Gastrocnemius medialis (tissue), 4 donors: ENCODE measurements at regions not wholly inside any gene's neighbourhood (a gene's known extent, or its start where the extent isn't known, plus 50 kb on each side); places are given as distances from the start of the nearest gene placed in this dataset.

Source experiments
- ATAC-seq, 2 donors: fragments of 150-250 bp; one replicate each; pipeline ENCODE4 v1.9.1; 2016
- DNase-seq, 2 donors: peaks; one replicate each; pipeline ENCODE4 v3.0.0-alpha.2; 2019
- H3K27ac ChIP-seq, 4 donors: fragments of 200-600 bp; sonication (generic); 1 replicate in 1 of 4; 2 replicates in 3 of 4; pipeline ENCODE4 v1.5.1; 2016 to 2018; ENCODE audit warnings: mild to moderate bottlenecking in 2 of 4, moderate library complexity in 1 of 4
- H3K27me3 ChIP-seq, 3 donors: fragments of 200-600 bp; sonication (generic) in 2 of 3; 1 replicate in 1 of 3; 2 replicates in 2 of 3; pipeline versions ENCODE4 v1.5.1 to v1.6.0; 2016 to 2019; ENCODE audit warnings: mild to moderate bottlenecking in 1 of 3, moderate library complexity in 1 of 3
- H3K36me3 ChIP-seq, 2 donors: fragments of 200-600 bp; sonication (generic) in 1 of 2; one replicate each; pipeline ENCODE4 v1.5.1; 2017 to 2018
- H3K4me1 ChIP-seq, 2 donors: fragments of 200-600 bp; sonication (generic) in 1 of 2; one replicate each; pipeline ENCODE4 v1.5.1; 2016 to 2017; ENCODE audit warnings: mild to moderate bottlenecking in 2 of 2
- H3K4me3 ChIP-seq, 4 donors: fragments of 200-600 bp; sonication (generic) in 3 of 4; 1 replicate in 1 of 4; 2 replicates in 3 of 4; pipeline ENCODE4 v1.5.1; 2016 to 2019; ENCODE audit warnings: mild to moderate bottlenecking in 2 of 4
- H3K9me3 ChIP-seq, 3 donors: fragments of 200-600 bp; sonication (generic) in 2 of 3; 1 replicate in 1 of 3; 2 replicates in 2 of 3; pipeline ENCODE4 v1.5.1; 2016 to 2019
- POLR2A ChIP-seq, 2 donors: fragments of 450-650 bp; IDR thresholded peaks; one replicate each; pipeline ENCODE4 v1.6.1; 2017; ENCODE audit warnings: antibody characterized with exemption in 2 of 2, mild to moderate bottlenecking in 2 of 2, moderate library complexity in 2 of 2
- in situ Hi-C, 4 donors: fragments of 200-750 bp; cut with MboI; loops; one replicate each; pipeline versions ENCODE4 v1.15.0 to v1.8.0; 2017; ENCODE audit warnings: low sequenced_read_pairs in 4 of 4
- intact Hi-C: fragments of 100-400 bp; cut with DNase I; formaldehyde crosslinking; loops from one replicate; pipeline ENCODE4 v1.15.1; 2023; ENCODE audit warnings: low total_unique reads
- TF ChIP-seq, protein P1 (sequence below), 5 experiments: fragments of 450-650 bp in 3 of 5; fragments of 200-600 bp in 2 of 5; sonication (generic) in 2 of 5; IDR thresholded peaks in 4 of 5; conservative IDR thresholded peaks in 1 of 5; 1 replicate in 4 of 5; 2 replicates in 1 of 5; pipeline ENCODE4 v1.5.1; 2016 to 2019; ENCODE audit warnings: antibody characterized with exemption in 5 of 5, mild to moderate bottlenecking in 3 of 5, moderate library complexity in 3 of 5

DNA sequence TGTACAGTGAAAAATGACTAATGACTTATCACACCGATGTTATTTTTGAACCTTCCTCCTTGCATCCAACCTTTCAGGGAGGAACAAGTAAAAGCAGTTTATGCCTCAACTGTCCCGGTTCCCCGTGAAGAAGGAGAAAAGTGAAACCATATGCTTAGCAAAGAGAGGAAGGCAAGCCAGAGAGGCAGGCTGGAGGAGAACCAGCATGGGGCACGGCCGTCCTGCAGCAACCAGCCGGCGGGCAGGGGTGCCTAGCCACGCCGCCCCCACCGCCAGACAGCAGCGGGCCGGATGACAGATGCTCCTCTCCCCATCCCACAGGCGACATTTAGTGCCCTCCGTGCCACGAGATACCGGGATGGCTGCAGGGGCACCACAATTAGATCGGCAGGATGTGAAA lies 421.4 kb upstream of the MGMT start:
- DNase-seq (no peak), ATAC-seq (no peak)
- TF ChIP-seq, protein P1, sequence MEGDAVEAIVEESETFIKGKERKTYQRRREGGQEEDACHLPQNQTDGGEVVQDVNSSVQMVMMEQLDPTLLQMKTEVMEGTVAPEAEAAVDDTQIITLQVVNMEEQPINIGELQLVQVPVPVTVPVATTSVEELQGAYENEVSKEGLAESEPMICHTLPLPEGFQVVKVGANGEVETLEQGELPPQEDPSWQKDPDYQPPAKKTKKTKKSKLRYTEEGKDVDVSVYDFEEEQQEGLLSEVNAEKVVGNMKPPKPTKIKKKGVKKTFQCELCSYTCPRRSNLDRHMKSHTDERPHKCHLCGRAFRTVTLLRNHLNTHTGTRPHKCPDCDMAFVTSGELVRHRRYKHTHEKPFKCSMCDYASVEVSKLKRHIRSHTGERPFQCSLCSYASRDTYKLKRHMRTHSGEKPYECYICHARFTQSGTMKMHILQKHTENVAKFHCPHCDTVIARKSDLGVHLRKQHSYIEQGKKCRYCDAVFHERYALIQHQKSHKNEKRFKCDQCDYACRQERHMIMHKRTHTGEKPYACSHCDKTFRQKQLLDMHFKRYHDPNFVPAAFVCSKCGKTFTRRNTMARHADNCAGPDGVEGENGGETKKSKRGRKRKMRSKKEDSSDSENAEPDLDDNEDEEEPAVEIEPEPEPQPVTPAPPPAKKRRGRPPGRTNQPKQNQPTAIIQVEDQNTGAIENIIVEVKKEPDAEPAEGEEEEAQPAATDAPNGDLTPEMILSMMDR (IDR thresholded peaks at IDR 0.05 in 4 of 5, conservative IDR thresholded peaks at IDR 0.05 in 1 of 5), result no peak
- no peak for TF ChIP-seq POLR2A (IDR thresholded peaks at IDR 0.05)
- in situ Hi-C loops, result loop anchor here in 3 of 4 donors (25.0 kb wide), 3 partner anchors 917 to 1067 kb away; partner anchors contain the start of genes C10orf143 (in 1 of the 3) and EBF3 (in 1 of the 3)
- intact Hi-C loops, result no loop called here
- Histone ChIP-seq H3K4me3 (peak overlapping the region; percentile 32 to 46 (median 35)), H3K4me1 (no peaks in the 10 kb centered on the region), H3K9me3 (no peaks in the 10 kb centered on the region), H3K36me3 (no peaks in the 10 kb centered on the region), H3K27ac (no peak overlapping the region), H3K27me3 (peaks cover 0 to 8% (median 0%) of the 10 kb centered on the region in 3 donors)

GRCh38 chr10:129046065-129046681 lies 420.9 kb upstream of the MGMT start:
- Histone ChIP-seq H3K4me3 (peak overlapping the region; percentile 32 to 46 (median 35)), H3K9me3 (no peaks in the 10 kb centered on the region), H3K36me3 (no peaks in the 10 kb centered on the region), H3K27ac (peak overlapping the region in 2 of 4 donors; percentile 34 to 43), H3K4me1 (no peaks in the 10 kb centered on the region), H3K27me3 (peaks cover 0 to 8% (median 0%) of the 10 kb centered on the region in 3 donors)
- in situ Hi-C loops (loop anchor here in 3 of 4 donors (25.0 kb wide), 3 partner anchors 916 to 1066 kb away; partner anchors contain the start of genes C10orf143 (in 1 of the 3) and EBF3 (in 1 of the 3)), intact Hi-C loops (no loop called here)
- peak in 1 of 2 donors; percentile 58 for ATAC-seq
- no peak for DNase-seq
- no peak for TF ChIP-seq POLR2A (IDR thresholded peaks at IDR 0.05)
- TF ChIP-seq, protein P1 (IDR thresholded peaks at IDR 0.05 in 4 of 5, conservative IDR thresholded peaks at IDR 0.05 in 1 of 5), result no peak

DNA sequence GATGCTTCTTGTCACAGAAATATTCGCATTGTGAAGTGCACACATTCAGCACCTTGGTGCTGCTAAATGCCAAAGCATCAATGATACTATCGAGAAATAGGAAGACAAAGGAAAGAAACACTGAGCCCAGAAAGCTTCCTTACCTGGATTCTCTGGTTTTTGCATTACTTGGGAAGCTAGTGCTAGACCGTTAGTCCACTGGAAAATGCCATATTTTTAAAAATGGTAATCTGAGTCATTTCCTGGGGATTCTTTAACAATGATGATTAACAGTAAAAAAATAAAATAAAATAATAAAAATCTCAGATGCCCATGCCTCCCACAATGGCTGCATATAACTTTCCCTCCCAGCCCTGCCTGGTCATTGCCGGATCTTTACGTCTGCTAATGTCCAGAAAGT lies 420.1 kb upstream of the MGMT start:
- intact Hi-C loops, result no loop called here
- Histone ChIP-seq H3K36me3 (no peaks in the 10 kb centered on the region), H3K4me3 (peak overlapping the region in 3 of 4 donors; percentile 19 to 35 (median 32)), H3K27me3 (peaks cover 0 to 8% (median 0%) of the 10 kb centered on the region in 3 donors), H3K4me1 (no peaks in the 10 kb centered on the region), H3K27ac (peak overlapping the region in 1 of 4 donors; percentile 34), H3K9me3 (no peaks in the 10 kb centered on the region)
- ATAC-seq, result no peak
- TF ChIP-seq, protein P1 (IDR thresholded peaks at IDR 0.05 in 4 of 5, conservative IDR thresholded peaks at IDR 0.05 in 1 of 5), result no peak
- TF ChIP-seq POLR2A (IDR thresholded peaks at IDR 0.05), result no peak
- in situ Hi-C loops, result loop anchor here in 3 of 4 donors (25.0 kb wide), 3 partner anchors 915 to 1065 kb away; partner anchors contain the start of genes C10orf143 (in 1 of the 3) and EBF3 (in 1 of the 3)
- no peak for DNase-seq

GRCh38 chr10:129047600-129047999 lies 419.4 kb upstream of the MGMT start:
- Histone ChIP-seq H3K36me3 (no peaks in the 10 kb centered on the region), H3K4me1 (no peaks in the 10 kb centered on the region), H3K27me3 (peaks cover 0 to 8% (median 0%) of the 10 kb centered on the region in 3 donors), H3K4me3 (no peak overlapping the region), H3K9me3 (no peaks in the 10 kb centered on the region), H3K27ac (no peak overlapping the region)
- ATAC-seq, result no peak
- in situ Hi-C loops, result loop anchor here in 3 of 4 donors (25.0 kb wide), 3 partner anchors 915 to 1065 kb away; partner anchors contain the start of genes C10orf143 (in 1 of the 3) and EBF3 (in 1 of the 3)
- TF ChIP-seq, protein P1 (IDR thresholded peaks at IDR 0.05 in 4 of 5, conservative IDR thresholded peaks at IDR 0.05 in 1 of 5), result no peak
- TF ChIP-seq POLR2A (IDR thresholded peaks at IDR 0.05), result no peak
- no peak for DNase-seq
- intact Hi-C loops, result no loop called here
